ENCODE measurements at regions not wholly inside any gene's neighbourhood (a gene's known extent, or its start where the extent isn't known, plus 50 kb on each side); places are given as distances from the start of the nearest gene placed in this dataset.

DNA sequence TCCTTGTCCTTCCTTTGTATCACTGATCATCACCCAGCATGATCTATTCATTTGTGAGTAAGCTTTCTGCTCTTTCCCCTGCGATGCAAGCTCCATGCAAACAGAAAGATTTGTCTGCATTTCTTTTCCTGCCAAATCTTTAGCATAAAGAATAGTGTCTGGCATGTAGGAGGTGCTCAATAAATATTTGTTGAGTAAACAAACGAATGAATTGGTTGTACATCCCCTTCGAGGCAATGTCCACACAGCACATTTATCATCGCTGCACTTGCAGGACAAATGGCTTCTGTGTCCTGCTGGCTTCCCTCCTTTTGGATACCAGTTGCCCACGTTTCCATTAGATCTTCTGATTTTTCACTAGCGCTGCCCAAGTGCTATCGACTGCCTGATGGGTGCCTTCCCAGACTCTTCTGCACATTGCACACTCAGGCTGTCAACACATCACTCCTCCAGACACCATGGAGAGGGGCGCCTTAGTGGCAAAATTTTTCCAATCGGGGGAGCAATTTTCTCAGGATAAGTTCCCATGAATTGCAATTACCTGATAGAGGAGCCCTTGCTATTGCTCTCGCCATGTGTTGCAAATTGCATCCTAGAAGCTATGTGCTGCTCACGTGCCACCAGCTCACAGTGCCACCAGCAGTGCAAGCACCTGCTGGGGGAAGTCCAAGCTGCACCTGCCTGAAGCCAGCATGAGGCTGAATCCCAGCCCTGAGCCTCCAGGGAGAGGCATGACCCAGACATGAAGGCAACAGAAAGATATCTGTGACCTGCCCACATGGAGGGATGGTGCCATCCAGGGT lies 206.6 kb downstream of the KIF26A start (continued):
- TF ChIP-seq, protein P1, sequence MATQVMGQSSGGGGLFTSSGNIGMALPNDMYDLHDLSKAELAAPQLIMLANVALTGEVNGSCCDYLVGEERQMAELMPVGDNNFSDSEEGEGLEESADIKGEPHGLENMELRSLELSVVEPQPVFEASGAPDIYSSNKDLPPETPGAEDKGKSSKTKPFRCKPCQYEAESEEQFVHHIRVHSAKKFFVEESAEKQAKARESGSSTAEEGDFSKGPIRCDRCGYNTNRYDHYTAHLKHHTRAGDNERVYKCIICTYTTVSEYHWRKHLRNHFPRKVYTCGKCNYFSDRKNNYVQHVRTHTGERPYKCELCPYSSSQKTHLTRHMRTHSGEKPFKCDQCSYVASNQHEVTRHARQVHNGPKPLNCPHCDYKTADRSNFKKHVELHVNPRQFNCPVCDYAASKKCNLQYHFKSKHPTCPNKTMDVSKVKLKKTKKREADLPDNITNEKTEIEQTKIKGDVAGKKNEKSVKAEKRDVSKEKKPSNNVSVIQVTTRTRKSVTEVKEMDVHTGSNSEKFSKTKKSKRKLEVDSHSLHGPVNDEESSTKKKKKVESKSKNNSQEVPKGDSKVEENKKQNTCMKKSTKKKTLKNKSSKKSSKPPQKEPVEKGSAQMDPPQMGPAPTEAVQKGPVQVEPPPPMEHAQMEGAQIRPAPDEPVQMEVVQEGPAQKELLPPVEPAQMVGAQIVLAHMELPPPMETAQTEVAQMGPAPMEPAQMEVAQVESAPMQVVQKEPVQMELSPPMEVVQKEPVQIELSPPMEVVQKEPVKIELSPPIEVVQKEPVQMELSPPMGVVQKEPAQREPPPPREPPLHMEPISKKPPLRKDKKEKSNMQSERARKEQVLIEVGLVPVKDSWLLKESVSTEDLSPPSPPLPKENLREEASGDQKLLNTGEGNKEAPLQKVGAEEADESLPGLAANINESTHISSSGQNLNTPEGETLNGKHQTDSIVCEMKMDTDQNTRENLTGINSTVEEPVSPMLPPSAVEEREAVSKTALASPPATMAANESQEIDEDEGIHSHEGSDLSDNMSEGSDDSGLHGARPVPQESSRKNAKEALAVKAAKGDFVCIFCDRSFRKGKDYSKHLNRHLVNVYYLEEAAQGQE (IDR thresholded peaks at IDR 0.05; ENCODE audit: borderline replicate concordance) = no peak
- TF ChIP-seq, protein P1 (CRISPR knock-in tag; IDR thresholded peaks at IDR 0.05; ENCODE audit: low read depth) = no peak
- TF ChIP-seq BRD4 (IDR thresholded peaks at IDR 0.05) = no peak
- no peak for TF ChIP-seq C11orf30 (IDR thresholded peaks at IDR 0.05; ENCODE audit: low read depth)
- no peak for TF ChIP-seq GMEB1 (CRISPR knock-in tag; IDR thresholded peaks at IDR 0.05)

All from K562 (cell line).